GM19467 (cell line): ENCODE measurements at regions not wholly inside any gene's neighbourhood (a gene's known extent, or its start where the extent isn't known, plus 50 kb on each side); places are given as distances from the start of the nearest gene placed in this dataset.

Experiments
- ATAC-seq: cut with Tn5 transposase; IDR thresholded peaks from one replicate; pipeline ENCODE4 v1.9.1; 2021; ENCODE audit warnings: mild to moderate bottlenecking, moderate library complexity; ENCODE audit not compliant: unreplicated experiment

DNA sequence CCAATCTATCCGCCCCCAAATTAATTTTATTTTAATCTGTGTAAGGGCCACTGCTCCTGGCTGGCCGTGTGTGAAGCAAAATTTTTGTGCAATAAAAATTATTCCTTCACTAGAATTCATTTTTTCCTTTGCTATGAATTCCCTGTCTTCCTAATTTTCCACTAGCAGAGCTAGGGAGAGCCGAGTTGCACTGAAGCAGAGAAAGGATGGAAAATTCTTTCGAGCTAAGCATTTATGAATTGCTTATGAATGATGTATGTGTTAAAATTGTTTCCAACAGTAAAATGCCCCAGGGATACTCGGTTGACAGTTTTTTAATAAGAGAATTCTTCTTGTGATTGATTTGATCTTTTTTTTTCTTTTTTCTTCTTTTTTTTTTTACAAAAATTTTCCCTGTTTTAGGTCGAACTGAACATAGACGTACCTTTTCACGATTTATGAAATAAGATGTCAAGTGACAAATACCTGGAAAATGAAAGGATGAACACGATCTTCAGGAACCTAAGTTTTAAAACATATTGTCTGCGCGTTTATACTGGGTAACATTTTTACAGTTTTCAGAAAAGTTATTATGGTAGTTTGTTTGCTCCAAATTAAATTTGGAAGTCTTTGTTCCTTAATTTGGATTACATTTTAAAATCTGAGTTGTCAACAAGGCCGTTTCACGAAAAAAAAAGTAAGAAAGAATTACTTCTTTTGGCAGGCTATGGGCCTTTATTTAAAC, 288.8 kb upstream of the NFE2L3 start:
- no peak for ATAC-seq

DNA sequence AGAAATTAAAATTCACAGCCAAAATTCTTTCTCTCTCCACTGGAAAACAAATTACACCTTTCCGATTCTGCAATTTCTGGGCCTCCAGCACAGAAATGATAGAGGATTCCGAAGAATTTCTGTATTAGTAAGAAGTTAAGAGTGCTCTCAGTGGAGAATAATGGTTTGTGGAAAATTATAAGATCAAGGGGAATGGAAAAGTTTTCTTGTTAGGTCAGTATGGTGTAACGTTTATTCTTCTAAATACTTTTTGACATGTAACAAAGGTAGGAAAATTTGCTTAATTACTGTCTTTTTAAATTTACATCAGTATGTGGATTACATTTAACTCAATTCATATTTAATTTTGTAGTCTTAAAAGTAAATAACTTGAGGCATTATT, 288.3 kb upstream of the NFE2L3 start:
- ATAC-seq, result no peak

- no peak for ATAC-seq
These were observed 287.5 kb upstream of the NFE2L3 start for GRCh38 chr7:25864511-25864910.

GRCh38 chr7:25864943-25865751, 286.9 kb upstream of the NFE2L3 start:
- ATAC-seq, result no peak

GRCh38 chr7:25868509-25868908, 283.5 kb upstream of the NFE2L3 start:
- no peak for ATAC-seq

DNA sequence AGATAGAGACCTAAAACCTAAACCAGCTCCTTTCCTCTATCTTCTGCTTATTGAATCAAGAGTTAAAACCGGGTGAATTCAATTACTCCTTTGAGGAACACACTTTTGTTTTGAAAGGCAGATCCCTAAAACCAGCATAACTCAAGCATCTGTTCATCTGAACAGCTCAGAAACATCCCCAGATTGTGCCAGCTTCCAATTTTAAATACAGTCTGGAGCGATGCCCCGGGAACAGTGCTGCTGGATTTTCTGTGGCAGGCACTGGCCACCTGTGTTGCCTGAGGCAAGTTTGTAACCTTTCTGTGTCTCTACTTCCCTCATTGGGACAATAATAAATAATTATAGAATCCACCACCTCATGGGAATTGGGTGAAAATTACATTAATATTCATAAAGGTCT, 281.4 kb upstream of the NFE2L3 start:
- ATAC-seq, result no peak

DNA sequence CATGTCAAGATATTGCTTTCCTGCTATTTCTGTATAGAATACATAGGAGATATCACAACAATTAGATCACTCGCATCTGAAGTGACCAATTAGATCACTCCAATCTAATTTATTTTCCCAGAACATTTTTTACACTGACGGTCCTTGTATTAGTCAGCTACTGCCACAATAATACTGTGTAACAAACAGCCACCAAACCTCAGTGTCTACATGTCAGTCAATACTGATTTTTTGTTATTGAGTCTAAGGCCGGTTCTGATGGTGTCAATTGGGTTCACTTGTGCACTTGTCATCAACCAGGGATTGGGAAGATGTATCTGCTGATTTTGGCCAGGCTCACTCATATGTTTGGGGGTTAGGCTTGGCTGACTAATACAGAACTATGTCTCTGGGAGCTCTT, 275.9 kb upstream of the NFE2L3 start:
- no peak for ATAC-seq

DNA sequence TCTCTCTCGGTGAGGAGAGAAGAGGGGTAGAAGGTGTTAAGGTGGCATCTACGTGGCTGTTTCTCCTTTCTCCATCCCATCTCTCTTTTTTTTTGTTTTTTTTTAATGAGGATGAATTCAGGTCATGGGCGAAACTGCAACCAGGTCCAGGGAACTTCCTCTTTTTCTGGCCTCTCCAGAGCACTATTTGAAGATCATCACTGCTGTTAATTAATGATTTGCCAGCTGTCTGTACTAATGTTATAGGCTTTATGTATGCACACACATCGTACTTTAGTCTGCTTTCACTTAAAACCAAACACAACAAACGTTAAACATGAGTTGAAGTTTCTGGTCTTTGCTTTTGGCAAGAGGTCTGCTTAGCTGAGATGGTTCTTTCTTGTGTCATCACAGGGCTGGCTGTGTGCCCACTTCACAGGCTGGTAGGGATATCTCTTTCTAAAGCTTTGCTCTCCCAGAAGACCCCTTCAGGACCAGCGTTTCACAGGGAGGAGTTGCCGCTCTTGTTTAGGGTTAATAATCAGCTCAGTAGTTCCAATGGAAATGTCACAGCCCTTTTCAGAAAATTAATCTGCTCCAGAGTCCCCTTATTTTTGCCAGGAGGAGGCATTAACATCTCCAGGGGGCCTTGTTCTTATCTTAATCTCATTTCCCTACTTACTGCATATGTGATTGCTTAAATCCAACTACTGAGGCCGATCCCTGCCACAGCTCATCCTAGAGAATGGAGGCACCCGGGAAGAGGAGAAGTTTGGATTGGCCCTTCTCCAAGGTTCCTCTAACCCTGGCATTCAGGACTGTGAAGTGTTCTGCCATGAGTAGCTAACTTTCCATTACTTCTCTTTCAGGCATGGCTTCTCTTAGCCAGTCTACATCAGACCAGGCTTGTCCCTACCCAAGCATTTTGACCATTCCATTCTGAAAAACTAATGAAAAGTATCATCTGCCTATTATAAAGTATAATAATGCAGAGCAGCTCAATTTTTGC, 273.9 kb upstream of the NFE2L3 start:
- ATAC-seq, result no peak

DNA sequence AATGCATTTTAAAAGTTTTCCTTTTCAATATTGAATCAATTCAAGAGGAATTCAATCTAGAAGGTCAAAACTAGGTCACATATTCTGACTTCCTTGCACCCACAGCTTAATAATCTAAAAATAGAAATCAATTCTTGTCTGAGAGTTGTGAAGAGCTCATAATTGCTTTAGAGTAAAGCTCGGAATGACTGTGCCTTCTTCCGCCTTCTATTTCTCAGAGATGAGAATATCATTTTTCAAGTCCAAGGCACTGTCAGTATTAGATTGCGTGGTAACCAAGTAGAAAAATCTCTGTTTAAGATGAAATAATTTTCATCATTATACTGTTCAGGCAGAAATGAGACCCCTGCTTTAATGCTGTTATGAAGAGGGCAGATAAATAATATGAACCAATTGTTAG, 272.2 kb upstream of the NFE2L3 start:
- ATAC-seq, result no peak

GRCh38 chr7:25881317-25882037, 270.5 kb upstream of the NFE2L3 start:
- ATAC-seq, result no peak

DNA sequence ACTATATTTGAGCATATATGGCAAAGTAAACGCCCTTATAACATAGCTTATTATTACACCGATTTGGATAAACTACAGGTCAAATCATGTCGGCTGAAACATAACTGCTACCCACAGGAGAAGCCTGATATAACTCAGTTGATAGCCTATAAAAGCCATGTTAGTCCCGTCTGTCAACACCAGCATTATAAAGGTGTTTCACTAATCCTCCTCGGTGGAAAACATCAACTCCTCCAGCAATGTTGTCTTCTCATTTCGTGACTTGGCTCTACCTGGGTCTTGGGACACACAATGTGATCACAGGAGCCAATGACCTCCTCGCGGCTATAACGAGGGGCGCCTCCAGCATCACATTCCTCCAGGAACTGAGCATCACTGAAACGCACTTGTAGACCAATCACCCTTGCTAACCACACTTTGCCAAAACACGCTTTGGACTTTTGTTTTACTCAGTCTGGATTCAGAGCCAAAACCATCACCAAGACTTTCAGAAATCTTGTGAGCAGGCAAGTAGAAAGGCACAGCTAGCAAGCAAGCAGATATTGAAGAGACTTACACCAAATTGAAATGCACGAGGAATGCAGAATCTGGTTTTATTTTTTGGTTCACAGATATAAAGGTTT, 269.7 kb upstream of the NFE2L3 start:
- no peak for ATAC-seq

DNA sequence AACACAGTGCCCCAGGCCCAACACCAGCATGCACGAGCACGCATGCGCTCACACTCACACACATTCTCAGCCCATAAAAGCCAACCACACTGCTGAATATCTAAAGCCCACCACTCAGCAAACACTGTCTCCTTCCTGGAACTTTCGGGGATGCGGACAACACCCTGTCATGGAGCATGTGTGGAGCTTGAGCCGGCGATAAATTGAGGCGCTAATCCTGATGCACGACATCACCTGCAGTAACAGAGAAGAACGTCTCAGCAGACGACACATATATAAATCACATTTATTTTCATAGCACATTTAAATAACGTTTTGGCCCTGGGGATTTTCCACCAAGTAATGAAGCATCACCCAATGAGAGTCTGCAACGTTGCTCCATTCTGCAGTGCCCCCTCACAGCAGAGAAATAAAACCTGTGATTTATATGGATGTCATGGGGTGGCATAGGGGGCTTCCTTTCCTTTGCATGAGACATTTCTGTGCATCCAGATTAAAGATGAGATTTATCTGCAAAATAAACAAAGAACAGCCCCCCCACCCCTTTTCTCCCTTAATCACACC, 267.7 kb upstream of the NFE2L3 start:
- no peak for ATAC-seq

GRCh38 chr7:25885057-25885576, 266.9 kb upstream of the NFE2L3 start:
- ATAC-seq, result no peak

DNA sequence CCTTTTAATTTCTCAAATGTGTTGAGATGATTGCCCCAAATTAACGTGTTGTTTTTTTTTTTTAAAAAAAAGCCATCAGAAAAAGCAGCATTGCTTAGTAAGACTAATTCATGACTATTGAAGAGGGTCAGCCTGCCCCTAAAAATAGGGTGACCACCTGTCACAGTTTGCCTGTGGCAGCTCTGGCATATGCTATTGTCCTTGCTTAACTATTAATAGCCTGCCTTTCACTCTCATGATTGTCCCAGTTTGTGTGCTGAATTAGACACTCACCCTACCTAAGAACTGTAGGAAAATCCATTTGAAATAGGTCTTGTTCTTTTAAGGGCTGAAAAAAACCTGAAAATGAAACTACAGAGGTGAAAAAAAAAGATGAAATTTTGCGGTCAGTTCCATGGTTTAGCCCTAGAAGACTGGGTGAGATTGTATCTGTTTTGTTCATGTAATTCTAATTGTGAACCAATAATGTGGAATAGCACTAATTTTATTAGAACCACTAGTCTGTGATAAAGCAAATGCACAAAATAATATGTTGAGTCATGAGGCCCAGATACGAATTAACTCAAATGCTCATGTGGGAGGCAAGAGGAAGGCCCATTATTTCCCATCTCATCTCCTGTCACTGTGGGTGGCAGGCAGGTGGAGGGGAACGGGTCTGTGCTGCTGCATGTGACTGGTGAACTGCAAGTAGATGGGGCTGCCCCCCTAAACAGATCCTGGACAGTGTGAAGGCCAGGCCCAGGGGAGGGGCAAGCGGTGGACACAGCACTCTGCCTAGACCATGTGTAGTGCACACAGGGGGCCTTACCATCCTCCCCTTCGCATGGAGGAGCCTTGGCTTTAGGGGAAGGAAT, 265.4 kb upstream of the NFE2L3 start:
- no peak for ATAC-seq

DNA sequence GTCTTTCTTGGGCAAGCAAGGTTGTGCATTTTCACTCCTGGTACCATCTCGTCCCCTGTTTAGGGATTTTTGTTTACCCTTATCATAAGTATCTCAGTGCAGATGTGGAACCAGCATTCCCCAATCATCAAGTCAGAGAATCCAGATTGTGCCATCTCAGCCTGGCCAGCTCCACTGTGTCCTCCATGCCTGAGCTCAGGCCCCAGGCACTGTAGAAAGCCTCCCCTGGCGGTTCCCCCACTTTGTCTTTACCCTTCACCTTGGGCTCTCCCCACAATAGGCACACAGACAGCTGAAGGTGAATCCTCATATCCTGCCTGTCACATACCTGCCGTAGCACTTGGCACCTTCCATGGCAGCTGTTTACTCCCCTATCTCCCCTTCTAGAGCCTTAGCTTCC, 264.7 kb upstream of the NFE2L3 start:
- no peak for ATAC-seq

DNA sequence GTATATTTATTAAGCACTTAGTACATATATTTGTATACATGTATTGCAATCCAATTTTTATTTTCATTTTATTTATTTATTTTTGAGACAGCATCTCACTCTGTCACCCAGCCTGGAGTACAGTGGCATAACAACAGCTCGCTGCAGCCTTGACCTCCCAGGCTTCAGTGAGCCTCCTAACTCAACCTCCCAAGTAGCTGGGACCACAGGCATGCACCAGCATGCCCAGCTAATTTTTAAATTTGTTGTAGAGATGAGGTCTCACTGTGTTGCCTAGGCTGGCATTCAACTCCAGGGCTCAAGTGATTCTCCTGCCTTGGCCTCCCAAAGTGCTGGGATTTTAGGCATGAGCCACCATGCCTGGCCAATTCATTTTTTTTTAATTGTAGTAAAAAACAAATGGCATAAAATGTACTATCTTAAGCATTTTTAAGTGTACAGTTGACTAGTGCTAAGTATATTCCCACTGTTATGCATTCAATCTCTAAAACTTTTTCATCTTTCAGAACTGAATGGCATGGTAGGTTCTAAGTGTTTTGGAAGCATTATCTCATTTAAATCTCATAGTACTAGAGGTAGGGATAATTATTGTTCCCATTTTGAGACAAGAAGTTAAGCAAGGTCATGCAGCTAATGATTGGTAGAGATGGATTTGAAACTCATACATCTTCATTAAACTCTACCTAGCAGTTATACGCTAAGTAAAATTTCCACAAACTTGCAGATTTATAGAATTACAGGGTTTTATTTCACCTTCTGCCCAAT, 264.0 kb upstream of the NFE2L3 start:
- ATAC-seq, result no peak

DNA sequence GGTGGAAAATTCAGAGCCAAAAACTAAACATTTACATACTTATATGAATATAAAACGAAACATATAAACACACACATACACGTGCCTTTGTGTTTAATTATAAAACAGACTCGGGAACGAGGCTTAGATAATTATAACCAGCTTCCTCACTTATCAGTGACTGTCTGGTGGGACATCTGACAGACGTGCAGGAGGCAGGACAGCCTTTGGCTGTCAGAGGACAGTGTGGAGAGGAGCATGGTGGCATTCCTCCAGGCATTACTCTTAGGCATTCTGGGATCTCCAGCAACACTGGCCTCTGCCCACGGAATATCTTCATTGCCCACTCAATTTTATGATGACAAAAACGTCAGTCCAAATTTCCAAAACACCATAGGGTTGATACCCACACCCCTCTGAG, 262.2 kb upstream of the NFE2L3 start:
- no peak for ATAC-seq

DNA sequence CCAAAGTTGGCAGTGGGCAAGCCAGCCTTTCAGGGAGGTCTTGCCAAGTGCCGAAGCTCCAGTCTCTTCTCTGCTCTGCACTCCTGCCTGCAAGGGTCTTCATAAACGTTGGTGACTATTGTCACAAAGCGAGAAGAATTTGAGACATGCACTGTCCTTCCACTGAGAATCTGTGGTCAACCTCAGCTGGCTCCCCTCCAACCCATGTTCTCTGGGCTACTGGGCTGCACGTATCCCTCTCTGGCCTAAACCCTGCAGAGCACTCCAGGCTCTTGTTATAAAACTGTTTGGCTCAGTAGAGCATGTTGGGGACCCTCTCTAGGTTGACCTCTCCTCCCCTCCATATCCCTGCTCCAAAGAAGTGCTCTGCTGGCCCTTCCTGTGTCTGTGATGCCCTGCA, 260.4 kb upstream of the NFE2L3 start:
- no peak for ATAC-seq
